GM13977 (cell line): ENCODE measurements at regions not wholly inside any gene's neighbourhood (a gene's known extent, or its start where the extent isn't known, plus 50 kb on each side); places are given as distances from the start of the nearest gene placed in this dataset.

ENCODE experiments used
- DNase-seq: peaks from one replicate; pipeline ENCODE4 v3.0.0; 2012; ENCODE audit warnings: low spot score
- in situ Hi-C: fragments of 300-500 bp; cut with MboI; formaldehyde crosslinking; loops from one replicate; pipeline ENCODE4 v1.12.0; 2022; ENCODE audit warnings: low sequenced_read_pairs, low pct_unique_long_range_greater_than_20kb, mixed read lengths, inconsistent platforms; ENCODE audit not compliant: unreplicated experiment
- TF ChIP-seq, protein P1 (sequence below): IDR thresholded peaks from 2 replicates; pipeline ENCODE4 v1.5.1; 2012; ENCODE audit warnings: mild to moderate bottlenecking, control low read depth; ENCODE audit not compliant: insufficient read depth; ENCODE audit errors: extremely low read depth, missing control alignments

DNA sequence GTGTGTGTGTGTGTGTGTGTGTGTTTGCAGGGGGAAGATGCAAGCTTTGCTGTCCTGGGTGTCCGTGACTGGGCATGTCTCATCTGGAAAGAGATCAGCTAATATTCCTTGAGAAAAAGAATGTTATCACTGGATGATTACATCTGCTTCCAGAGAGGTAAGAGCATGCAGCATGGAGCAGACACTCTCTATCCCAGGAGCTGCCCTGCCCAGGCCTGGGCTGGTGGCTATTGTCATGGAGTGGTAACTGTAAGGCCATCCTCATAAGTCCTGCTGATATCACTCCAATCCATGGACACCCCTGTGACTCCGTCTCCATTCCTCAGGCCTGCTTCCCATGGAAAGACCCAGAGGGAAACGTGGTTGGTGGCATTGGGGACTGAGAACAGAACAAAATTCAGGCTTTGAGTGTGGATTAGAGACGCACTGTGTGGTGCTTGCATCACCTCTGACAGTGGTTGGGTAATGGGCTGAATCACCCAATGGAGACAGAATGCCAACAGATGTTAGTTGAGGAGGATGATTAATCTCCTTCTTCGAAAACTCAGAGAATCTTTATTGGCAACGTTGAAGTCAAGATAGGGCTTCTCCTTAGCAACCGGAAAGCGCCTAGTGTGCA lies 52.0 kb upstream of the KCNIP1 start:
- in situ Hi-C loops: no loop called here
- TF ChIP-seq, protein P1, sequence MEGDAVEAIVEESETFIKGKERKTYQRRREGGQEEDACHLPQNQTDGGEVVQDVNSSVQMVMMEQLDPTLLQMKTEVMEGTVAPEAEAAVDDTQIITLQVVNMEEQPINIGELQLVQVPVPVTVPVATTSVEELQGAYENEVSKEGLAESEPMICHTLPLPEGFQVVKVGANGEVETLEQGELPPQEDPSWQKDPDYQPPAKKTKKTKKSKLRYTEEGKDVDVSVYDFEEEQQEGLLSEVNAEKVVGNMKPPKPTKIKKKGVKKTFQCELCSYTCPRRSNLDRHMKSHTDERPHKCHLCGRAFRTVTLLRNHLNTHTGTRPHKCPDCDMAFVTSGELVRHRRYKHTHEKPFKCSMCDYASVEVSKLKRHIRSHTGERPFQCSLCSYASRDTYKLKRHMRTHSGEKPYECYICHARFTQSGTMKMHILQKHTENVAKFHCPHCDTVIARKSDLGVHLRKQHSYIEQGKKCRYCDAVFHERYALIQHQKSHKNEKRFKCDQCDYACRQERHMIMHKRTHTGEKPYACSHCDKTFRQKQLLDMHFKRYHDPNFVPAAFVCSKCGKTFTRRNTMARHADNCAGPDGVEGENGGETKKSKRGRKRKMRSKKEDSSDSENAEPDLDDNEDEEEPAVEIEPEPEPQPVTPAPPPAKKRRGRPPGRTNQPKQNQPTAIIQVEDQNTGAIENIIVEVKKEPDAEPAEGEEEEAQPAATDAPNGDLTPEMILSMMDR: no peak
- DNase-seq: no peak

DNA sequence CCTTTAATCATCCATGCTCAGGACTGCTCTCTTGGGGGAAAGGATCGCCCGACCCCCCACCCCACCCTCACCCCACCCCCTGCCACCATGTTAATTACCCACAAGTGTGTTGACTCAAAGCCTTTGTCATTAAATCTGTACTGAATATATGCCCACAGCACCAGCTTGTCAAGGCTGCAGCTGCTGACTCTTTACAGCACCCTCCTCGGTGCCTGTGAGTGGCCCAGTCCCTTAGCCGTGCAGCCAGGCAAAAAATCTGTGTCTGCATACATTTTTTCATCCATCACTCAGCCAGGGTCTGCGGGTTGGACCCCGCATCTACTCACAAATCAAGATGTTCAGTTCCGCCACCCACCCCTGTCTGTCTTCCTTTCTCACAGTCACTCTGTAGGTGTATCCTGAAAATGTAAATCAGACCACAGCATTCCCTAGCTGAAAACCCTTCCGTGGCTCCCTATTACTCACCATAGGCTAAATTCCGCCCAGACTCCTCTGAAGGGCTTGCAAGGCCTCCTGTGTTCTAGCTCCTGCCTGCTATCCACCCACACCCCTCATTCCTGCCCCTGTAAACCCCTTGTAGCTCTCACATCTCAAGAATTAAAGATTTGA lies 53.7 kb upstream of the KCNIP1 start:
- in situ Hi-C loops: no loop called here
- TF ChIP-seq, protein P1: no peak
- DNase-seq: no peak

DNA sequence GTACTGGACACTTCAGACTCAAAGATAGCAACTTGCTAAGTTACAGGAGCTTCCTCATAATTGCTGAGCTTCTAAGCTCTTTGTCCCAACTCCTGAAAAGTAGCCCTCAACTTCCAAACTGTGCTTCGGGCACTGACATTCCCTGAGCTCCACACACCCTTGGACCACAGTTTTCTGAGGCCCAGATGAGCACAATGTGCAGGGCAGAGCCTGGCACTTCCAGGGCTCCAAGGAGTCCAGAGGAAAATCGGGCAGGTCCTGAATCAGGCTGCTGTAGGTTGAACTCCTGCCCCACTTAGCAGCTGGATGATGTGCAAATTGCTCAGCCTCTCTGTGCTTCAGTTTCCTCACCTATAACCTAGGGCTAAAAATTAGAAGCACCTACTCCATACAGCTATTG lies 54.6 kb upstream of the KCNIP1 start:
- DNase-seq: no peak
- TF ChIP-seq, protein P1: no peak
- in situ Hi-C loops: loop anchor here (10.0 kb wide), 1 partner anchor 176 kb away; no protein-coding TSS in a partner anchor

DNA sequence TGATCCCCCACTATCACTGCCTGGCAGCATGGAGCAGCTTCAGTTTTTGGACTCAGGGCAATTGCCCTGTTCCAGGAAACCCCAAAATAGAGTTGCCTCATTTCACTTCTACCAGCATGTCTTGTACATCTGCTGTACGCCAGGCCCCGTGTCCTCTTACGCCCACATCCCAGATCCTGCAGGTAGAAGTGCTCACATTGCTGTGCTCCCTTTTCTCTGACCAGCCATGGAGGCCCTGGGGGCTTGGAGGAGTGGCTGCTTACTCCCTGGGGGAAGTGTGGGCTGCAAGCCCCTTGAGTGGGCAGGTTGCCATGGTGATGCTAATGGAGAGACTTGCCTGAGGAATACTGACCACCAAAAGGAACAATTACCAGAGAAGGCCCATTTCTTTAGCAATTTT lies 55.6 kb upstream of the KCNIP1 start:
- in situ Hi-C loops: loop anchor here (10.0 kb wide), 1 partner anchor 177 kb away; no protein-coding TSS in a partner anchor
- DNase-seq: no peak
- TF ChIP-seq, protein P1: no peak

DNA sequence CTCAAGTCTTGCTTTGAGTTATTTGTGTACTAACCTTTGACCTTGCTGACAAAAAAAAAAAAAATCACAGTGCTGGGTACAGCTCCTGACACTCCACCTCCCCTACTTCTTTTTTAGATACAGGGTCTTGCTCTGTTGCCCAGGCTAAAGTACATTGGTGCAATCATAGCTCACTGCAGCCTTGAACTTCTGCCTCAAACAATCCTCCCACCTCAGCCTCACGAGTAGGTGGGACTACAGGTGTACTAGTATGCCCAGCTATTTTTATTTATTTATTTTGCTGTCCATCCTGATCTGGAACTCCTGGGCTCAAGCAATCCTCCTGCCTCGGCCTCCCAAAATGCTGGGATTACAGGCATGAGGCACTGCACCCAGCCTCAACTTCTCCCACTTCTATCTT lies 57.2 kb upstream of the KCNMB1 start:
- TF ChIP-seq, protein P1: no peak
- DNase-seq: no peak
- in situ Hi-C loops: loop anchor here (10.0 kb wide), 1 partner anchor 178 kb away; no protein-coding TSS in a partner anchor

DNA sequence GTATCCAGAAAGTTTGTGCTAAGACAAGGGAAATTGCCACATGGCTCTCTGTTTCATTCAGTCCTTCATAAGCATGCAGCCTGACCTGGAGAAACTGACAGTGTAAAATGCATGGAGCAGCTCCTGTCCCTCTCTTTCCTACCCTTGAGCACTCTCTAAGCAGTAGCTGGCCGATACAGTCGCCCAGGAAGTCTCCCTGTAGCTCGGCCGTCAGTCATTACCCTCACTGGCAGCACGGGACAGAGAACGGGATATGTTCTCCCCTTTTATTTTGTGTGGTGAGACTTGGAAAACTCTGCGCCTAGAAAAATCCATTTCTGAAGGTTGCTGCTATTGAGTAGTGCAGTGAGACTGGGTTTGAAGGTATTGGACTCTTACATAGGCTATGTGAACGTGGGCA lies 56.8 kb upstream of the KCNMB1 start:
- TF ChIP-seq, protein P1: no peak
- no peak for DNase-seq
- in situ Hi-C loops: loop anchor here (10.0 kb wide), 1 partner anchor 179 kb away; no protein-coding TSS in a partner anchor
